Activated CD4-positive, alpha-beta T cell treated with anti-CD3 and anti-CD28 coated beads for 4 hours (primary cell): ENCODE measurements at regions not wholly inside any gene's neighbourhood (a gene's known extent, or its start where the extent isn't known, plus 50 kb on each side); places are given as distances from the start of the nearest gene placed in this dataset.

Experiments used
- DNase-seq, 2 donors: peaks; one replicate each; pipeline ENCODE4 v3.0.0-alpha.2; 2020

DNA sequence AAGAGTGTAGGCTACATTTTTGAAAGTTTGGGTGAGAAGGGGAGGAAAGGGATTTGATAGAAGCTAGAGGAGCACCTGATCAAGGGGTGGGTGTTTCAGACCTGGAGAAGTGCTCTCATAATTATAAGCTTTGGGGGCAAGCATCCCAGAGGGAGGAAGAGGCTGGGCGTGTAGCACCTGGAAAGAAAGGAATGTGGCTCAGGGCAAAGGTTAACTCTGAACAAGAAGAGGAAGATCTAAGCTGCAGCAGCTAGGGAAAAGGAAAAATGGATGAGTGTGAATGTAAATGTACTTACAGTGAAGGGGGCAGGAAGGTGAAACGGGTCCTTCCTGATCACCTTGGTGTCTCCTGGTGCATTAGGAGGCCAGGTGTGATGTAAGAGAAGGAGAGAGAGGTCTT lies 49.8 kb upstream of the ANKRD55 start:
- DNase-seq, result no peak
